Thoracic aorta (tissue), 2 donors: ENCODE measurements at regions not wholly inside any gene's neighbourhood (a gene's known extent, or its start where the extent isn't known, plus 50 kb on each side); places are given as distances from the start of the nearest gene placed in this dataset.

ENCODE experiments used
- ATAC-seq: fragments of 150-250 bp; one replicate; pipeline ENCODE4 v1.8.0; 2017; ENCODE audit warnings: low read depth; ENCODE audit not compliant: insufficient number of reproducible peaks, low FRiP score
- DNase-seq: peaks from one replicate; pipeline ENCODE4 v3.0.0-alpha.2; 2020; ENCODE audit warnings: low spot score
- H3K27ac ChIP-seq, 2 donors: fragments of 200-600 bp; sonication (generic); 1 replicate in 1 of 2; 2 replicates in 1 of 2; pipeline ENCODE4 v1.5.1; 2016; ENCODE audit warnings: mild to moderate bottlenecking in 2 of 2, moderate library complexity in 2 of 2
- H3K27me3 ChIP-seq: fragments of 200-600 bp; sonication (generic); replicated peaks from 2 replicates; pipeline ENCODE4 v1.6.0; 2016; ENCODE audit warnings: mild to moderate bottlenecking; ENCODE audit not compliant: insufficient read depth
- H3K36me3 ChIP-seq: fragments of 200-600 bp; sonication (generic); one replicate; pipeline ENCODE4 v1.5.1; 2016
- H3K4me1 ChIP-seq, 2 donors: fragments of 200-600 bp; sonication (generic); 1 replicate in 1 of 2; 2 replicates in 1 of 2; pipeline versions ENCODE4 v1.5.1 to v1.6.0; 2016; ENCODE audit warnings: low read depth in 2 of 2, mild to moderate bottlenecking in 1 of 2; ENCODE audit not compliant: control insufficient read depth in 1 of 2
- H3K4me3 ChIP-seq: fragments of 200-600 bp; sonication (generic); 2 replicates; pipeline ENCODE4 v1.5.1; 2016; ENCODE audit warnings: mild to moderate bottlenecking
- H3K9me3 ChIP-seq: fragments of 200-600 bp; sonication (generic); 2 replicates; pipeline ENCODE4 v1.5.1; 2016
- CTCF ChIP-seq: fragments of 200-600 bp; sonication (generic); IDR thresholded peaks from one replicate; pipeline ENCODE4 v1.5.1; 2019; ENCODE audit warnings: antibody characterized with exemption

DNA sequence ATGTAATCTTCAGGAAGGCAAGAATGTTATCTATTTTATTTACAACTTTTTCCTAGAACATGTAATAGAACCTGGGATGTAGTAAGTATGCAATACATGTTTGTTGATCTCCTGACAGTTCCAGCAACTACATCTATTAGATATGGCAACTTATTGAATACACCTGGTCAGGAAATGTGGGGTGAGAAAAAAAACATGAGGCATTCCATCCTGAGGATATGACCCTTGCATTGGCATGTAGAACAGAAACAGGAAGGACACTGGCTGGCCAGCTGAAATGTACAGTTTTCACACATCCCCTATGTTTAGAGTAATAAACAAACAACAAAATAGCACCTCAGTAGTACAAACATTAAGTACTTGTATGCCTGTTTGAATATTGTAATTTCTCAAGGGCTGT, 272.6 kb upstream of the NT5C1B start:
- Histone ChIP-seq H3K4me3 (no peak overlapping the region), H3K27ac (no peak overlapping the region), H3K9me3 (no peaks in the 10 kb centered on the region), H3K4me1 (no peaks in the 10 kb centered on the region), H3K27me3 (no peaks in the 10 kb centered on the region), H3K36me3 (no peaks in the 10 kb centered on the region)
- ATAC-seq (no peak), DNase-seq (no peak)
- TF ChIP-seq CTCF: no peak

DNA sequence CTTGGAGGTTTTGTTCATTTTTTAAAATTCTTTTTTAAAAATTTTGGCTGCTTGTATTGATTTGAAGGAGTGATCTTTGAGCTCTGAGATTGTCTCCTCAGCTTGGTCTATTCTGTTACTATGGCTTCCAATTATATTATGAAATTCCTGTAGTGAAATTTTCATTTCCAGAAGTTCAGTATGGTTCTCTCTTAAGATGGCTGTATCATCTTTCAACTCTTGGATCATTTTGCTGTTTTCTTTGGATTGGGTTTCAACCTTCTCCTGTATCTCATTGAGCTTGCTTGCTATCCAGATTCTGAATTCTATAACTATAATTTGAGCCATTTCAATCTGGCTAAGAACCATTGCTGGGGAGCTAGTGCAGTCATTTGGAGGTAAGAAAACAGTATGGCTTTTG, 270.8 kb upstream of the NT5C1B start:
- TF ChIP-seq CTCF: no peak
- Histone ChIP-seq H3K4me1 (no peaks in the 10 kb centered on the region), H3K27me3 (no peaks in the 10 kb centered on the region), H3K9me3 (no peaks in the 10 kb centered on the region), H3K4me3 (no peak overlapping the region), H3K36me3 (no peaks in the 10 kb centered on the region), H3K27ac (no peak overlapping the region)
- no peak for DNase-seq
- ATAC-seq: no peak

DNA sequence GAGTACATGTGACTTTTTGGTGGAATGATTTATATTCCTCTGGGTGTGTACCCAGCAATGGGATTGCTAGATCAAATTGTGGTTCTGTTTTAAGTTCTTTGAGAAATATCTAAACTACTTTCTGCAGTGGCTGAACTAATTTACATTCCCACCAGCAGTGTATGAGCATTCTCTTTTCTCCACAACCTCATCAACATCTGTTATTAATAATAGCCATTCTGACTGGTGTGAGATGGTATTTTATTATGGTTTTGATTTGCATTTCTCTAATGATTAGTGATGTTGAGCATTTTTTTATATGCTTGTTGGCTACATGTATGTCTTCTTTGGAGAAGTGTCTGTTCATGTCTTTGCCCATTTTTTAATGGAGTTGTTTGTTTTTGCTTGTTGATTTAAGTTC, 267.4 kb upstream of the NT5C1B start:
- Histone ChIP-seq H3K4me3 (no peak overlapping the region), H3K4me1 (no peaks in the 10 kb centered on the region), H3K27ac (no peak overlapping the region), H3K36me3 (no peaks in the 10 kb centered on the region), H3K9me3 (no peaks in the 10 kb centered on the region), H3K27me3 (no peaks in the 10 kb centered on the region)
- no peak for TF ChIP-seq CTCF
- DNase-seq (no peak), ATAC-seq (no peak)

- no peak for TF ChIP-seq CTCF
- ATAC-seq: no peak
- H3K4me3 ChIP-seq: no peak overlapping the region
Measured at GRCh38 chr2:18855027-18855426, 265.7 kb upstream of the NT5C1B start.

DNA sequence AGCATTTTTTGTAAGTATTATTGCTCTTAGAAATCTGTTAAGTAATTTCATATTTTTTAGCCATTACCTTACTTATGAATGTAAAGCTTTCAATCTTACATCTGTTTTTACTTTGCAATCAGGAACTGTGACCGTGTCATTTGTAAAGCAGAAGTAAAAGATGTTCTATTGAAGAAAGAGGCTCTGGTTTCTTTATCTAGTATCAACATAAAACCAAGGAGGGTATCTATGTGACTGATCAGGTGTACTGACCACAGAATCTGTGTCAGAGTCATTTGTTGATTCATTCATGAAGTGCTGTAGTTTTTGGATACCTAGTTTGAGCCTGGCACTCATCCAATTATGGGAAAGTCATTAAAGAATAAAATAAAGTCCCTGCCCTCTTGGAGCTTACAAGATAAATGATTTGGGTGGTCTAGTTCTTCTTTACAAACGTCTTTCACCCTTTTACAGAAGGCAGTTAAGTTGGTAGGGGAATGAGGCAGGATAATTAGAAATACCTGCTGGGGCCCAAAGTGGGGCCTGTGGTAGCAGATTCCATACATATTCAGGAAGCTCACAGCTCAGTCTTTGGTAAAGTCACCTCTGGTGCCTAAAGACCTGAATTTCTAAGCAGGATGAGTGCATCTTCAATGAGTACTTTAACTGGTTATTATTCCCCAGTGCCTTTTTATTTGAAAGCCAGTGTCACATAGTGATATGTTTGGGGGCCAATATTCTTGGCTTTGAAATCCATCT, 260.6 kb upstream of the NT5C1B start:
- Histone ChIP-seq H3K27me3 (no peaks in the 10 kb centered on the region), H3K9me3 (no peaks in the 10 kb centered on the region), H3K36me3 (no peaks in the 10 kb centered on the region), H3K27ac (no peak overlapping the region), H3K4me3 (no peak overlapping the region), H3K4me1 (no peaks in the 10 kb centered on the region)
- no peak for ATAC-seq
- TF ChIP-seq CTCF: no peak
- DNase-seq: no peak

More at GRCh38 chr2:18855027-18855426, 265.7 kb upstream of the NT5C1B start:
- DNase-seq: no peak
- H3K4me1 ChIP-seq: no peaks in the 10 kb centered on the region
- H3K36me3 ChIP-seq: no peaks in the 10 kb centered on the region
- no peak overlapping the region for H3K27ac ChIP-seq
- H3K27me3 ChIP-seq: no peaks in the 10 kb centered on the region
- H3K9me3 ChIP-seq: no peaks in the 10 kb centered on the region
